GM12878 (cell line): ENCODE measurements at regions not wholly inside any gene's neighbourhood (a gene's known extent, or its start where the extent isn't known, plus 50 kb on each side); places are given as distances from the start of the nearest gene placed in this dataset.

Experiments used
- ATAC-seq: fragments of 200-7000 bp; cut with Tn5 transposase; 3 replicates; pipeline ENCODE4 v1.9.1; 2020; ENCODE audit warnings: mild to moderate bottlenecking, moderate library complexity
- BruUV-seq: library from RNA; stranded (reverse); fragments of 400-500 nt; replicated peaks from 2 replicates; lab custom pipeline; 2021; lab: Mats Ljungman, UMichigan
- CTCF ChIA-PET: fragments of 300-600 bp; sonication (Branson Sonifier 250); formaldehyde crosslinking; extraction: SDS; loops from one replicate; lab custom pipeline; 2021; ENCODE audit warnings: inconsistent platforms; lab: Yijun Ruan, JAX
- POLR2A ChIA-PET: fragments of 350-600 bp; formaldehyde crosslinking; extraction: SDS; loops from one replicate; lab custom pipeline; 2021; ENCODE audit warnings: inconsistent platforms; lab: Charles Lee
- RAD21 ChIA-PET: fragments of 300-600 bp; sonication (Branson Sonifier 250); formaldehyde crosslinking; loops from one replicate; lab custom pipeline; 2023; ENCODE audit warnings: antibody characterized with exemption; ENCODE audit not compliant: unreplicated experiment; lab: Charles Lee
- SMC1A ChIA-PET: fragments of 300-600 bp; sonication (Branson Sonifier 250); formaldehyde crosslinking; loops from one replicate; lab custom pipeline; 2023; ENCODE audit not compliant: unreplicated experiment, uncharacterized antibody; lab: Charles Lee
- DNase-seq: peaks from one replicate; pipeline ENCODE4 v3.0.0-alpha.2; 2011; ENCODE audit warnings: low read depth, low spot score
- FAIRE-seq: peaks from 3 replicates; lab custom pipeline; 2011; peaks lifted over from hg19 to GRCh38; lab: Jason Lieb, UNC
- H2AFZ ChIP-seq: 2 replicates; pipeline ENCODE4 v1.6.0; 2011; ENCODE audit warnings: low read depth, low read length, control low read depth; ENCODE audit not compliant: control insufficient read depth
- H3K27ac ChIP-seq: 2 replicates; pipeline ENCODE4 v1.5.1; 2011; ENCODE audit warnings: control low read depth; ENCODE audit not compliant: control insufficient read depth, insufficient read depth
- H3K27me3 ChIP-seq, 2 experiments: replicated peaks in 1 of 2; 2 replicates each; pipeline versions ENCODE4 v1.6.0 to v1.6.1; 2011; ENCODE audit warnings: low read length in 1 of 2; ENCODE audit not compliant: control insufficient read depth in 2 of 2, insufficient read depth in 2 of 2
- H3K36me3 ChIP-seq, 2 experiments: 2 replicates each; pipeline ENCODE4 v1.5.1; 2011; ENCODE audit warnings: low read length in 1 of 2; ENCODE audit not compliant: control insufficient read depth in 2 of 2, insufficient read depth in 2 of 2
- H3K4me1 ChIP-seq: 2 replicates; pipeline ENCODE4 v1.6.1; 2011; ENCODE audit warnings: mild to moderate bottlenecking, low read length, moderate library complexity, mixed read lengths; ENCODE audit not compliant: control insufficient read depth, insufficient read depth
- H3K4me2 ChIP-seq: 2 replicates; pipeline ENCODE4 v1.6.0; 2011; ENCODE audit warnings: control low read depth; ENCODE audit not compliant: control insufficient read depth, insufficient read depth
- H3K4me3 ChIP-seq: fragments of 200-600 bp; sonication (generic); 2 replicates; pipeline ENCODE4 v1.5.1; 2016
- H3K79me2 ChIP-seq: 2 replicates; pipeline ENCODE4 v1.6.0; 2011; ENCODE audit warnings: low read length; ENCODE audit not compliant: control insufficient read depth, insufficient read depth
- H3K9ac ChIP-seq: 2 replicates; pipeline ENCODE4 v1.8.0; 2011; ENCODE audit warnings: low read length, control low read depth, mixed read lengths; ENCODE audit not compliant: control insufficient read depth, insufficient read depth
- H3K9me3 ChIP-seq: replicated peaks from 3 replicates; pipeline ENCODE4 v1.5.1; 2011; ENCODE audit warnings: mild to moderate bottlenecking, low read length; ENCODE audit not compliant: control insufficient read depth, insufficient read depth
- H4K20me1 ChIP-seq: 2 replicates; pipeline ENCODE4 v1.6.0; 2011; ENCODE audit not compliant: control insufficient read depth, insufficient read depth
- BCL11A ChIP-seq: IDR thresholded peaks from 2 replicates; pipeline ENCODE4 v1.6.1; 2011; ENCODE audit warnings: low read depth, low read length
- ESRRA ChIP-seq: IDR thresholded peaks from 2 replicates; pipeline ENCODE4 v1.6.1; 2012; ENCODE audit warnings: mild to moderate bottlenecking, low read length, improper control_type of control experiment
- EZH2 ChIP-seq: IDR thresholded peaks from 2 replicates; pipeline ENCODE4 v1.6.1; 2012; ENCODE audit warnings: low read depth, mild to moderate bottlenecking, control low read depth, inconsistent platforms, low read length, borderline replicate concordance; ENCODE audit not compliant: control insufficient read depth
- KDM1A ChIP-seq: fragments of 200-600 bp; sonication (generic); IDR thresholded peaks from 2 replicates; pipeline ENCODE4 v1.6.1; 2016; ENCODE audit warnings: borderline replicate concordance
- MLLT1 ChIP-seq: fragments of 450-650 bp; IDR thresholded peaks from 2 replicates; pipeline ENCODE4 v1.6.1; 2016; ENCODE audit warnings: mild to moderate bottlenecking
- NFYA ChIP-seq: IDR thresholded peaks from 2 replicates; pipeline ENCODE4 v1.6.1; 2011; ENCODE audit warnings: low read depth, mild to moderate bottlenecking, low read length, improper control_type of control experiment, borderline replicate concordance
- SREBF2 ChIP-seq: IDR thresholded peaks from 2 replicates; pipeline ENCODE4 v1.6.1; 2012; ENCODE audit warnings: mild to moderate bottlenecking, low read length
- SUZ12 ChIP-seq: fragments of 200-600 bp; sonication (generic); IDR thresholded peaks from one replicate; pipeline ENCODE4 v1.6.1; 2018; ENCODE audit warnings: antibody characterized with exemption, mild to moderate bottlenecking; ENCODE audit not compliant: unreplicated experiment
- TAF1 ChIP-seq: IDR thresholded peaks from 2 replicates; pipeline ENCODE4 v1.6.1; 2011; ENCODE audit warnings: mild to moderate bottlenecking, low read depth, low read length, borderline replicate concordance
- WGBS: methylation state at CpG from one replicate; pipeline ENCODE4 v1.1.6; 2016; ENCODE audit warnings: low lambda C conversion rate; ENCODE audit not compliant: insufficient replicate concordance, insufficient coverage; ENCODE audit errors: missing lambda C conversion rate; 5-methylcytosine and 5-hydroxymethylcytosine counted together
- in situ Hi-C: fragments of 300-500 bp; cut with MboI; formaldehyde crosslinking; loops from 9 replicates; pipeline ENCODE4 v1.14.3; 2018; ENCODE audit warnings: mixed read lengths
- intact Hi-C: fragments of 100-400 bp; cut with micrococcal nuclease; formaldehyde crosslinking; loops from one replicate; pipeline ENCODE4 v1.14.2; 2022; ENCODE audit not compliant: unreplicated experiment
- TF ChIP-seq, protein P1 (sequence below): fragments of 450-650 bp; IDR thresholded peaks from 2 replicates; pipeline ENCODE4 v1.6.1; 2017; ENCODE audit warnings: mild to moderate bottlenecking, moderate library complexity
- TF ChIP-seq, protein P2 (sequence below): fragments of 450-650 bp; conservative IDR thresholded peaks from 2 replicates; pipeline ENCODE4 v1.6.1; 2017; ENCODE audit warnings: mild to moderate bottlenecking, moderate library complexity

- TF ChIP-seq, protein P1, sequence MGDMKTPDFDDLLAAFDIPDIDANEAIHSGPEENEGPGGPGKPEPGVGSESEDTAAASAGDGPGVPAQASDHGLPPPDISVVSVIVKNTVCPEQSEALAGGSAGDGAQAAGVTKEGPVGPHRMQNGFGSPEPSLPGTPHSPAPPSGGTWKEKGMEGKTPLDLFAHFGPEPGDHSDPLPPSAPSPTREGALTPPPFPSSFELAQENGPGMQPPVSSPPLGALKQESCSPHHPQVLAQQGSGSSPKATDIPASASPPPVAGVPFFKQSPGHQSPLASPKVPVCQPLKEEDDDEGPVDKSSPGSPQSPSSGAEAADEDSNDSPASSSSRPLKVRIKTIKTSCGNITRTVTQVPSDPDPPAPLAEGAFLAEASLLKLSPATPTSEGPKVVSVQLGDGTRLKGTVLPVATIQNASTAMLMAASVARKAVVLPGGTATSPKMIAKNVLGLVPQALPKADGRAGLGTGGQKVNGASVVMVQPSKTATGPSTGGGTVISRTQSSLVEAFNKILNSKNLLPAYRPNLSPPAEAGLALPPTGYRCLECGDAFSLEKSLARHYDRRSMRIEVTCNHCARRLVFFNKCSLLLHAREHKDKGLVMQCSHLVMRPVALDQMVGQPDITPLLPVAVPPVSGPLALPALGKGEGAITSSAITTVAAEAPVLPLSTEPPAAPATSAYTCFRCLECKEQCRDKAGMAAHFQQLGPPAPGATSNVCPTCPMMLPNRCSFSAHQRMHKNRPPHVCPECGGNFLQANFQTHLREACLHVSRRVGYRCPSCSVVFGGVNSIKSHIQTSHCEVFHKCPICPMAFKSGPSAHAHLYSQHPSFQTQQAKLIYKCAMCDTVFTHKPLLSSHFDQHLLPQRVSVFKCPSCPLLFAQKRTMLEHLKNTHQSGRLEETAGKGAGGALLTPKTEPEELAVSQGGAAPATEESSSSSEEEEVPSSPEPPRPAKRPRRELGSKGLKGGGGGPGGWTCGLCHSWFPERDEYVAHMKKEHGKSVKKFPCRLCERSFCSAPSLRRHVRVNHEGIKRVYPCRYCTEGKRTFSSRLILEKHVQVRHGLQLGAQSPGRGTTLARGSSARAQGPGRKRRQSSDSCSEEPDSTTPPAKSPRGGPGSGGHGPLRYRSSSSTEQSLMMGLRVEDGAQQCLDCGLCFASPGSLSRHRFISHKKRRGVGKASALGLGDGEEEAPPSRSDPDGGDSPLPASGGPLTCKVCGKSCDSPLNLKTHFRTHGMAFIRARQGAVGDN = no peak
- TF ChIP-seq EZH2 = no peak
Observed at GRCh38 chr13:56182598-56182997, 958.1 kb upstream of the PRR20A start (continued).

- H3K4me2 ChIP-seq = no peak overlapping the region
- H3K79me2 ChIP-seq = no peaks in the 10 kb centered on the region
- ATAC-seq (no peak), DNase-seq (no peak), FAIRE-seq (no peak)
- H3K27ac ChIP-seq = no peak overlapping the region
- H3K4me3 ChIP-seq = no peak overlapping the region
- ChIA-PET CTCF (no interaction called here), POLR2A (no interaction called here), RAD21 (no interaction called here), SMC1A (no interaction called here)
- WGBS = 54% methylated on average over 13 of the region's 15 CpGs
- in situ Hi-C loops (no loop called here), intact Hi-C loops (no loop called here)
- no peaks in the 10 kb centered on the region for H3K36me3 ChIP-seq
- no peak overlapping the region for H3K9ac ChIP-seq
- no peaks in the 10 kb centered on the region for H3K27me3 ChIP-seq
- BruUV-seq = no TSS peak
- H3K9me3 ChIP-seq = no peaks in the 10 kb centered on the region; the same call in 2 of the 3 replicates
- H3K4me1 ChIP-seq = no peaks in the 10 kb centered on the region
- no peak overlapping the region for H2AFZ ChIP-seq
- no peaks in the 10 kb centered on the region for H4K20me1 ChIP-seq
- TF ChIP-seq BCL11A (no peak), MLLT1 (no peak), ESRRA (no peak), NFYA (no peak), SUZ12 (no peak), KDM1A (no peak), SREBF2 (no peak), TAF1 (no peak), EZH2 (no peak)
- TF ChIP-seq, protein P2, sequence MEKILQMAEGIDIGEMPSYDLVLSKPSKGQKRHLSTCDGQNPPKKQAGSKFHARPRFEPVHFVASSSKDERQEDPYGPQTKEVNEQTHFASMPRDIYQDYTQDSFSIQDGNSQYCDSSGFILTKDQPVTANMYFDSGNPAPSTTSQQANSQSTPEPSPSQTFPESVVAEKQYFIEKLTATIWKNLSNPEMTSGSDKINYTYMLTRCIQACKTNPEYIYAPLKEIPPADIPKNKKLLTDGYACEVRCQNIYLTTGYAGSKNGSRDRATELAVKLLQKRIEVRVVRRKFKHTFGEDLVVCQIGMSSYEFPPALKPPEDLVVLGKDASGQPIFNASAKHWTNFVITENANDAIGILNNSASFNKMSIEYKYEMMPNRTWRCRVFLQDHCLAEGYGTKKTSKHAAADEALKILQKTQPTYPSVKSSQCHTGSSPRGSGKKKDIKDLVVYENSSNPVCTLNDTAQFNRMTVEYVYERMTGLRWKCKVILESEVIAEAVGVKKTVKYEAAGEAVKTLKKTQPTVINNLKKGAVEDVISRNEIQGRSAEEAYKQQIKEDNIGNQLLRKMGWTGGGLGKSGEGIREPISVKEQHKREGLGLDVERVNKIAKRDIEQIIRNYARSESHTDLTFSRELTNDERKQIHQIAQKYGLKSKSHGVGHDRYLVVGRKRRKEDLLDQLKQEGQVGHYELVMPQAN = no peak
- TF ChIP-seq, protein P1 = no peak
Observed at GRCh38 chr13:56187331-56187730, 953.4 kb upstream of the PRR20A start.
